GM12878 (cell line): ENCODE measurements at regions not wholly inside any gene's neighbourhood (a gene's known extent, or its start where the extent isn't known, plus 50 kb on each side); places are given as distances from the start of the nearest gene placed in this dataset.

Experiments used
- BRCA1 ChIP-seq: IDR thresholded peaks from 2 replicates; pipeline ENCODE4 v1.6.1; 2011; ENCODE audit warnings: low read depth, low read length, improper control_type of control experiment
- CBFB ChIP-seq: IDR thresholded peaks from 2 replicates; pipeline ENCODE4 v1.6.1; 2016; ENCODE audit warnings: antibody characterized with exemption, low read depth
- MXI1 ChIP-seq: fragments of 150-350 bp; IDR thresholded peaks from 2 replicates; pipeline ENCODE4 v1.6.1; 2011; ENCODE audit warnings: low read depth, mild to moderate bottlenecking, inconsistent platforms, low read length, improper control_type of control experiment
- MYB ChIP-seq: fragments of 150-350 bp; IDR thresholded peaks from 2 replicates; pipeline ENCODE4 v1.6.1; 2014; ENCODE audit warnings: mild to moderate bottlenecking, low read depth, low read length, borderline replicate concordance
- NFYB ChIP-seq: IDR thresholded peaks from 2 replicates; pipeline ENCODE4 v1.6.1; 2011; ENCODE audit warnings: low read depth, mild to moderate bottlenecking, low read length, improper control_type of control experiment, moderate library complexity; ENCODE audit not compliant: insufficient read depth
- NR2C2 ChIP-seq: IDR thresholded peaks from 2 replicates; pipeline ENCODE4 v1.6.1; 2011; ENCODE audit warnings: borderline replicate concordance, low read depth; ENCODE audit not compliant: control insufficient read depth, insufficient read length
- RUNX3 ChIP-seq: IDR thresholded peaks from 2 replicates; pipeline ENCODE4 v1.6.1; 2012; ENCODE audit warnings: low read length, inconsistent platforms
- SIN3A ChIP-seq: IDR thresholded peaks from 2 replicates; pipeline ENCODE4 v1.6.1; 2012; ENCODE audit warnings: low read depth, low read length, improper control_type of control experiment
- SMAD5 ChIP-seq: IDR thresholded peaks from 2 replicates; pipeline ENCODE4 v1.6.1; 2016; ENCODE audit warnings: antibody characterized with exemption, low read depth
- SPI1 ChIP-seq: IDR thresholded peaks from 2 replicates; pipeline ENCODE4 v1.6.1; 2011; ENCODE audit warnings: low read depth, mild to moderate bottlenecking, low read length, moderate library complexity, borderline replicate concordance; ENCODE audit not compliant: insufficient read depth
- SREBF1 ChIP-seq: IDR thresholded peaks from 2 replicates; pipeline ENCODE4 v1.6.1; 2012; ENCODE audit warnings: mild to moderate bottlenecking, low read length
- STAT3 ChIP-seq: IDR thresholded peaks from 2 replicates; pipeline ENCODE4 v1.6.1; 2011; ENCODE audit warnings: low read depth, low read length, improper control_type of control experiment
- TCF3 ChIP-seq: IDR thresholded peaks from 2 replicates; pipeline ENCODE4 v1.6.1; 2012; ENCODE audit warnings: low read depth, mild to moderate bottlenecking, low read length, borderline replicate concordance; ENCODE audit not compliant: insufficient read depth
- ZBTB40 ChIP-seq: fragments of 450-650 bp; IDR thresholded peaks from 2 replicates; pipeline ENCODE4 v1.6.1; 2016; ENCODE audit warnings: mild to moderate bottlenecking, moderate library complexity, borderline replicate concordance
- ZNF622 ChIP-seq: fragments of 450-650 bp; IDR thresholded peaks from 2 replicates; pipeline ENCODE4 v1.6.1; 2017; ENCODE audit warnings: mild to moderate bottlenecking, inconsistent platforms
- TF ChIP-seq, protein P1 (sequence below): fragments of 450-650 bp; IDR thresholded peaks from 2 replicates; pipeline ENCODE4 v1.6.1; 2017; ENCODE audit warnings: mild to moderate bottlenecking, moderate library complexity
- TF ChIP-seq, protein P2 (sequence below): fragments of 450-650 bp; formaldehyde crosslinking; IDR thresholded peaks from 2 replicates; pipeline ENCODE4 v1.4.0; 2022; ENCODE audit warnings: mild to moderate bottlenecking, moderate library complexity

GRCh38 chr3:31246293-31247062 lies 286.2 kb upstream of the STT3B start (continued):
- TF ChIP-seq RUNX3 (no peak), TCF3 (no peak), BRCA1 (no peak), SPI1 (no peak), SIN3A (no peak), SMAD5 (no peak), ZBTB40 (no peak), NR2C2 (no peak), STAT3 (no peak), NFYB (no peak), ZNF622 (no peak), SREBF1 (no peak), CBFB (no peak), MXI1 (no peak), MYB (no peak)
- TF ChIP-seq, protein P1, sequence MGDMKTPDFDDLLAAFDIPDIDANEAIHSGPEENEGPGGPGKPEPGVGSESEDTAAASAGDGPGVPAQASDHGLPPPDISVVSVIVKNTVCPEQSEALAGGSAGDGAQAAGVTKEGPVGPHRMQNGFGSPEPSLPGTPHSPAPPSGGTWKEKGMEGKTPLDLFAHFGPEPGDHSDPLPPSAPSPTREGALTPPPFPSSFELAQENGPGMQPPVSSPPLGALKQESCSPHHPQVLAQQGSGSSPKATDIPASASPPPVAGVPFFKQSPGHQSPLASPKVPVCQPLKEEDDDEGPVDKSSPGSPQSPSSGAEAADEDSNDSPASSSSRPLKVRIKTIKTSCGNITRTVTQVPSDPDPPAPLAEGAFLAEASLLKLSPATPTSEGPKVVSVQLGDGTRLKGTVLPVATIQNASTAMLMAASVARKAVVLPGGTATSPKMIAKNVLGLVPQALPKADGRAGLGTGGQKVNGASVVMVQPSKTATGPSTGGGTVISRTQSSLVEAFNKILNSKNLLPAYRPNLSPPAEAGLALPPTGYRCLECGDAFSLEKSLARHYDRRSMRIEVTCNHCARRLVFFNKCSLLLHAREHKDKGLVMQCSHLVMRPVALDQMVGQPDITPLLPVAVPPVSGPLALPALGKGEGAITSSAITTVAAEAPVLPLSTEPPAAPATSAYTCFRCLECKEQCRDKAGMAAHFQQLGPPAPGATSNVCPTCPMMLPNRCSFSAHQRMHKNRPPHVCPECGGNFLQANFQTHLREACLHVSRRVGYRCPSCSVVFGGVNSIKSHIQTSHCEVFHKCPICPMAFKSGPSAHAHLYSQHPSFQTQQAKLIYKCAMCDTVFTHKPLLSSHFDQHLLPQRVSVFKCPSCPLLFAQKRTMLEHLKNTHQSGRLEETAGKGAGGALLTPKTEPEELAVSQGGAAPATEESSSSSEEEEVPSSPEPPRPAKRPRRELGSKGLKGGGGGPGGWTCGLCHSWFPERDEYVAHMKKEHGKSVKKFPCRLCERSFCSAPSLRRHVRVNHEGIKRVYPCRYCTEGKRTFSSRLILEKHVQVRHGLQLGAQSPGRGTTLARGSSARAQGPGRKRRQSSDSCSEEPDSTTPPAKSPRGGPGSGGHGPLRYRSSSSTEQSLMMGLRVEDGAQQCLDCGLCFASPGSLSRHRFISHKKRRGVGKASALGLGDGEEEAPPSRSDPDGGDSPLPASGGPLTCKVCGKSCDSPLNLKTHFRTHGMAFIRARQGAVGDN = peak; percentile 58; the same call in 1 of the 2 replicates
- TF ChIP-seq, protein P2, sequence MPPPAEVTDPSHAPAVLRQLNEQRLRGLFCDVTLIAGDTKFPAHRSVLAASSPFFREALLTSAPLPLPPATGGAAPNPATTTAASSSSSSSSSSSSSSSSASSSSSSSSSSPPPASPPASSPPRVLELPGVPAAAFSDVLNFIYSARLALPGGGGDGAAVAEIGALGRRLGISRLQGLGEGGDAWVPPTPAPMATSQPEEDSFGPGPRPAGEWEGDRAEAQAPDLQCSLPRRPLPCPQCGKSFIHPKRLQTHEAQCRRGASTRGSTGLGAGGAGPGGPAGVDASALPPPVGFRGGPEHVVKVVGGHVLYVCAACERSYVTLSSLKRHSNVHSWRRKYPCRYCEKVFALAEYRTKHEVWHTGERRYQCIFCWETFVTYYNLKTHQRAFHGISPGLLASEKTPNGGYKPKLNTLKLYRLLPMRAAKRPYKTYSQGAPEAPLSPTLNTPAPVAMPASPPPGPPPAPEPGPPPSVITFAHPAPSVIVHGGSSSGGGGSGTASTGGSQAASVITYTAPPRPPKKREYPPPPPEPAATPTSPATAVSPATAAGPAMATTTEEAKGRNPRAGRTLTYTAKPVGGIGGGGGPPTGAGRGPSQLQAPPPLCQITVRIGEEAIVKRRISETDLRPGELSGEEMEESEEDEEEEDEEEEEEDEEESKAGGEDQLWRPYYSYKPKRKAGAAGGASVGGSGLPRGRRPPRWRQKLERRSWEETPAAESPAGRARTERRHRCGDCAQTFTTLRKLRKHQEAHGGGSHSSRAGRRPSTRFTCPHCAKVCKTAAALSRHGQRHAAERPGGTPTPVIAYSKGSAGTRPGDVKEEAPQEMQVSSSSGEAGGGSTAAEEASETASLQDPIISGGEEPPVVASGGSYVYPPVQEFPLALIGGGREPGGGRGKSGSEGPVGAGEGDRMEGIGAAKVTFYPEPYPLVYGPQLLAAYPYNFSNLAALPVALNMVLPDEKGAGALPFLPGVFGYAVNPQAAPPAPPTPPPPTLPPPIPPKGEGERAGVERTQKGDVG (CRISPR knock-in tag) = no peak
